DND-41 (cell line): ENCODE measurements at regions not wholly inside any gene's neighbourhood (a gene's known extent, or its start where the extent isn't known, plus 50 kb on each side); places are given as distances from the start of the nearest gene placed in this dataset.

Experiments
- EZH2 ChIP-seq: IDR thresholded peaks from 3 replicates; pipeline ENCODE4 v1.6.1; 2012; ENCODE audit warnings: borderline replicate concordance, low read depth, mild to moderate bottlenecking, moderate library complexity, low read length, inconsistent platforms; ENCODE audit not compliant: severe bottlenecking
- TF ChIP-seq, protein P1 (sequence below): IDR thresholded peaks from 2 replicates; pipeline ENCODE4 v1.5.1; 2012; ENCODE audit warnings: borderline replicate concordance, low read length, moderate library complexity, mild to moderate bottlenecking; ENCODE audit not compliant: poor library complexity, severe bottlenecking; ENCODE audit errors: extremely low read depth

DNA sequence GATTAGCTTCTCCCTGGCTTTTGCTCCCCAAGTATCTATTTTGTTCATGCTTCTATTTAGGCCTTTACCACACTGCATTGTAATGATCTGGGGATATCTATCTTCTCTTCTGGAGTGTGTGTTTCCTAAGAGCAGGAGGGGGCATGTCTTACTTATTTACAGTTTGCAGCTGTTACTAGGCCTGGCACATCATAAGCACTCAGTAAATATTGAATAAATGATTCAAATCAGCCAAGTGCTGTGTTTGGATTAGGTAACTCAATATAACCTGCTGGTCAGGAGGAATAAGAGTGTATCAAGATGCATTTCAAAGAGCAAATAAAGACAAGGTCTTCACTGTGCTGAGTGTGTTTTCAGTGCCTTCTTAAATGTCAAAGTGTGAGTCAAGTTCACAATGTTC is 186.1 kb downstream of the FOXG1 start:
- TF ChIP-seq, protein P1, sequence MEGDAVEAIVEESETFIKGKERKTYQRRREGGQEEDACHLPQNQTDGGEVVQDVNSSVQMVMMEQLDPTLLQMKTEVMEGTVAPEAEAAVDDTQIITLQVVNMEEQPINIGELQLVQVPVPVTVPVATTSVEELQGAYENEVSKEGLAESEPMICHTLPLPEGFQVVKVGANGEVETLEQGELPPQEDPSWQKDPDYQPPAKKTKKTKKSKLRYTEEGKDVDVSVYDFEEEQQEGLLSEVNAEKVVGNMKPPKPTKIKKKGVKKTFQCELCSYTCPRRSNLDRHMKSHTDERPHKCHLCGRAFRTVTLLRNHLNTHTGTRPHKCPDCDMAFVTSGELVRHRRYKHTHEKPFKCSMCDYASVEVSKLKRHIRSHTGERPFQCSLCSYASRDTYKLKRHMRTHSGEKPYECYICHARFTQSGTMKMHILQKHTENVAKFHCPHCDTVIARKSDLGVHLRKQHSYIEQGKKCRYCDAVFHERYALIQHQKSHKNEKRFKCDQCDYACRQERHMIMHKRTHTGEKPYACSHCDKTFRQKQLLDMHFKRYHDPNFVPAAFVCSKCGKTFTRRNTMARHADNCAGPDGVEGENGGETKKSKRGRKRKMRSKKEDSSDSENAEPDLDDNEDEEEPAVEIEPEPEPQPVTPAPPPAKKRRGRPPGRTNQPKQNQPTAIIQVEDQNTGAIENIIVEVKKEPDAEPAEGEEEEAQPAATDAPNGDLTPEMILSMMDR, result no peak
- no peak for TF ChIP-seq EZH2
